ENCODE measurements at regions not wholly inside any gene's neighbourhood (a gene's known extent, or its start where the extent isn't known, plus 50 kb on each side); places are given as distances from the start of the nearest gene placed in this dataset.

GRCh38 chr3:40705663-40706062 is 180.9 kb downstream of the ZNF621 start:
- DNase-seq = no peak

DNA sequence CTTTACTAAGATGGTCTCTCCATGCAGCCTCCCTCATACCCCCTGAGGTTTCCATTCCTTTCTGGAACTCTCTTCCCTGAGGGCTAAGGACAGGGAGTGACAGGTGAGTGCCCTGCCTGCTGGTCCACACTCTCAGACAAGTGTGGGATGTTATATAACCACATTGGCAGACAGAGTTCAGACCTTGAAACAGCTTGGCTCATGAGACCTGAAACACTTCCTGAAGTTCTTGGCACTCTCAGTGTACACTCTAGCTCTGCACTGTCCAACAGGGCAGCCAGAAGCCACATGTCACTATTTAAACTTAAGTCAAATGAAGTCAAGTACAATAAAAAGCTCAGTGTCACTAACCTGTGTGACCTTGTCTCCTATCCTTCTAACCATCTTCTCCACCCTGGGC is 188.5 kb downstream of the ZNF621 start:
- DNase-seq = no peak

GRCh38 chr3:40713795-40714194 is 189.0 kb downstream of the ZNF621 start:
- DNase-seq = no peak

DNA sequence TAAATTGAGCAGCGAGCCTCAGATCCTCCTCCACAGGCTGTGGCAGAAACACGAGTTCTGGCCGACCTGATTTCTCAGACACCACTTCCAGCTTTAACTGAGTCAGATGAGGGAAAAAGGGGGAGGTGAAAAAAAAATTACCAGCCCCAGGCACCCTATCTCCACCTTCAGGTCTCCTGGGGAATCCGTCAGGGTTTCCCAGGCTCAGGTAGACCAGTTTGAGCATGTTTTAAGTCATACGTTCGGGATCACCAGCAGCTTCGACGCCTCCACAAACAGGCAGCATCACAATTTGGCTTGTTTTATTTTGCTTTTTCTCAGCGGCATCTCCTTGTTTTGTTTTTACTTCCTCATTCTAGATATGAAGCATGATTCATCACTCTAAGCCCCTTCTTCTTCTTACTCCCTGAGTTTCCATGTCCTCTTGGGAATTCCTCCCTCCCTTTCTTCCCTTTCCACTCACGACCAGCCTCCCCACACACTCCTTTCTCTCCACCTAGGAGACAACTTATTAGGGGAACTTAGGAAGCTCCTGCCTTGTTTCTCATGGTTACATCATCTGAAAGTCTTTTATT is 190.1 kb downstream of the ZNF621 start:
- DNase-seq = no peak

DNA sequence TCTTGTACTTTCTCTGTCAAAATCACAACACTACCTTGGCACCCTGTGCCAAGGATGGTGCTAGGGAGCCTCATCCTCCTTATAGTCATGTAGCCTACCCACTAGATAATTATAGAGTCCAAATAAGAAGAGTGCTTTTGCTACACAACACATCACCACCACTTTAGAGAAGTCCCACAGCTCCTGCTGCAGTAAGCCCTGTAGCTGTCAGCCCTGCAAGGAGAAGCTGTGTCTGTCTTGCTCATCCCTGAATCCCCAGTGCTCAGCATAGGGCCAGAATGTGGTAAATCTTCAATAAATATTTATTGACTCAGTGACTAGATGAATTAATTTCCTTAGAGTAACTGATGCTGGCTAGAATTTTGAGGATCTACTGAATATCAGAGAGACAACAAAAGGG is 190.8 kb downstream of the ZNF621 start:
- no peak for DNase-seq

- DNase-seq = no peak
Observed at GRCh38 chr3:40717471-40717870, 192.7 kb downstream of the ZNF621 start.

GRCh38 chr3:40718209-40718608 is 193.4 kb downstream of the ZNF621 start:
- DNase-seq = no peak

GRCh38 chr3:40718681-40719080 is 193.9 kb downstream of the ZNF621 start:
- no peak for DNase-seq

- DNase-seq = no peak
Observed at GRCh38 chr3:40719660-40720287, 195.0 kb downstream of the ZNF621 start.

- DNase-seq = no peak
Observed at GRCh38 chr3:40720341-40720740, 195.6 kb downstream of the ZNF621 start.

- no peak for DNase-seq
Observed at GRCh38 chr3:40720863-40721262, 196.1 kb downstream of the ZNF621 start.

DNA sequence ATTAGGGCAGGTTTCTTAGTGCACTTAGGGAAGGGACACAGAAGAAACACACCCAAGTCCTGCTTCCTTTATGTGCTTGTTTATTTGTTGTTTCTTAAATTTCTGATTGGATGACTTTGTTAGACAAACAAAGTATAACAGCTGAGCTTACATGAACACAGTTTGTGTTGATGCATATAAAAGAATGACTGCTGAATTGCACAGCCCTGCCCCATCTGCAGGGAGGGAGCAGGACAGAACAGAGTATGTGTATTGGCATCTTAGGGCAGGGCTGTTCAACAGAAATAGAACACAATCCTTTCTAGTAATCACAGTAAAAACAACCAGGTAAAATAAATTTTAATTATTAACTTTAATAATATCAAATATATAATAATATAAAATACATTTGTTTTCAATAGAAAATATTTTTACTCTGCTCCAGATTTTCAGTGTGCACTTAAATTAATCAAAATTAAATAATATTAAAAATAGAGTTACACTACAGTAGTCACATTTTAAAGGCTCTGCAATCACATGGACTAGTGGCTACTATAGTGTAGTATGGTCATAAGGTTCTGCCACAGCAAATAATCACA is 198.4 kb downstream of the ZNF621 start:
- DNase-seq = no peak

- no peak for DNase-seq
Observed at GRCh38 chr3:40725031-40725430, 200.3 kb downstream of the ZNF621 start.

DNA sequence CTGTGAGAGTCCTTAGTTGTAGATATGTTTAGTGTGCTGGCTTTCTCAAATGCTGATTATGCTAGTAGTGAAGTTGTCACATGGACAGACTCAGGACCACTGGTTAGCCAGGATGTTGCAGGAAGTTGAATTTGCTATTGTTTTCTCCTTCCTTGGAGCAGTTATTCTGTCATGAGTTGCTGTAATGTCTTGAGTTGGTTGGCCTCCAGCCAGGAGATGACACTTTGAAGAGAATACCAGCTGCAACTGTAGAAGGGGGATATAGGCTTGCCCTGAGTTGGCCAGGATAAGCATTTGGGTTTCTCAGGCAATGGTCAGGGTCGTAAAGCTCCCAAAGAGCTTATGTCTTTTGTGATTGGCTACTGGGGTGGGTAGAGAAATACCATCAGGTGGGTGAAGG is 206.7 kb downstream of the ZNF621 start:
- DNase-seq = no peak

GRCh38 chr3:40736943-40737342 is 212.2 kb downstream of the ZNF621 start:
- no peak for DNase-seq

DNA sequence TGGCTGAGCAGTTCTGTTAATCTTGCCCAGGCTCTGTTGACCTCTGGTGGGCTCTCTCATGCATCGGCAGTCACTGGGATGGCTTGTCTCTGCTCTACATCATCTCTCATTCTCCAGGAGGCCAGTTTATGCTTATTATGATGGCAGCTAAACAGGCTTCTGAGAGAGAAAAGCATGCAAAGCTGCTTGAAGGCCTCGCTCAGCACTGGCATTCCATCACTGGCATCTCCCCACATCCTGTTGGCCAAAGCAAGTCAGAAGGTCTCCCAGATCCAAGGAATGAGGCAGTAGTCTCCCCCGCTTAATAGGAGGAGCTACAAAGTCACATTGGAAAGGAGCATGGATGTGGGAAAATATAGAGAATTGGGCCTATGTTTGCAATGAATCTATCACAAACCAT is 212.6 kb downstream of the ZNF621 start:
- DNase-seq = no peak

DNA sequence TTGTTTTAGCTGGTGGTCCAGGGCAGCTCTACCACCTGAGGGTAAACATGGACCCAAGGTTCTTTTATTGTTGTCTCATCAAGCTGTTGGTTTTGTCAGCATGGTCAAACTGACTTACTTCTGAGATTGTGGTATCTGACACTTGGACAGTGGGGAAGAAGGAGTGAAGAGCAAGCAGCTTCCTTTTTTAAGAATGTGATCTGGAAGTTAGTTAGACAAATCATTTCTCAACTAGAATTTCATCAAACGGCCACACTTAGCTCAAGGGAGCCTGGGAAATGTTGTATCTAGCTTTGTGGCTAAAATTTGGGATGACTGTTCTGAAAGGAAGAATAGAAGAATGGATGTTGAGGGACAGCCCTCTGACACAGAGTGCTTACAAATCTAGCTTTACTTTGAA is 215.2 kb downstream of the ZNF621 start:
- no peak for DNase-seq

GRCh38 chr3:40741729-40742128 is 217.0 kb downstream of the ZNF621 start:
- DNase-seq = no peak

GRCh38 chr3:40745381-40746106 is 220.8 kb downstream of the ZNF621 start:
- DNase-seq = no peak

- DNase-seq = no peak
Observed at GRCh38 chr3:40751666-40752065, 226.9 kb downstream of the ZNF621 start.

- no peak for DNase-seq
Observed at GRCh38 chr3:40752492-40752891, 227.7 kb downstream of the ZNF621 start.

DNA sequence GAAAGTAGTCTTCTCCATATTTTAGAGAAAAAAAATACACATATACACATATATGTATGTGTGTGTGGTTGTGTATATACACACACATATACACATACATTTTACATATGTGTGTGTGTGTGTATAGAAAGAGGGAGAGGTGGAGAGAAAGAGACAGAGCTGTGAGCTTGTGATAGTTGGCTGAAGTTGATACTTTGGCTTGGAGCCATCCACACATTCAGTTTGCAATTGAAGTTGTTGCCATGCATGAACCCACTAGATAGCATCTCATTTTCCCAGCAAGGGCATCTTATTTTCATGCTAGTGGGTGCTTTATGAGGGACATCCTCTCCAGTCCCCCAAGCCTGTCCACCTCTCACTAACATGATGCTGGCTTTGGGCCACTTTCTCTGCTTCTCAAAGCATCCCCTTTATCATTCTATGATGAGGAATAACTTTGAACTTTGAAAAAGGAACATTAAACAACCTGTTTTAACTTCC is 228.6 kb downstream of the ZNF621 start:
- DNase-seq = no peak

GRCh38 chr3:40753951-40754350 is 229.2 kb downstream of the ZNF621 start:
- no peak for DNase-seq

DNA sequence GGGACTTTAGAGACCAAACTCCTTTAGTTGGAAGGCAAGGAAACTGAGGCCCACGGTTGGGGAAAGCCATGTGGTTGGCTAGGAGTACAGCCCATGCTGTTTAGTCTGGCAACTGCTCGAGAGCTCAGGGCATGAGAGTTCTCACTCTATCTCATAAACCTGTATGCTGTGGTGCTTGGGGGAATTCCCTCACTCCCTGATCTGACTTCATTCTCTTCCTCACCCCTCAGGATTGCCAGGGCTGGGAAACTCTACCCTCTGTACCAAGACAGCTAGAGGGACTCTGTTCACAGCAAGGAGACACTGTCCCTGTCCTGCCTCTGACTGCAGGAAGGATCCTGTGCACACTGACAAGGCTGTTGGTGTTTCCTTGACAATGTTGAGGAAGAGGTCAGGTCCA is 230.2 kb downstream of the ZNF621 start:
- DNase-seq = no peak

Data from GOT3 (cell line).